ENCODE measurements at regions not wholly inside any gene's neighbourhood (a gene's known extent, or its start where the extent isn't known, plus 50 kb on each side); places are given as distances from the start of the nearest gene placed in this dataset.
A peak's percentile ranks its signal among the peaks of the same experiment; 100 is the strongest.

GRCh38 chr3:31277582-31277981 lies 255.1 kb upstream of the STT3B start:
- DNase-seq (ENCODE audit: low spot score in 2 of 2, unreplicated experiment in 2 of 2) = no peak
- Mint-ChIP-seq H3K4me1 (peaks cover 24% of the 10 kb centered on the region), H3K36me3 (no peaks in the 10 kb centered on the region), H3K4me3 (no peak overlapping the region), H3K9me3 (no peaks in the 10 kb centered on the region), H3K27me3 (ENCODE audit: low read depth) (no peaks in the 10 kb centered on the region), H3K27ac (no peak overlapping the region)
- no peak for TF ChIP-seq CTCF (IDR thresholded peaks at IDR 0.05; ENCODE audit: unreplicated experiment)

- no peak for TF ChIP-seq CTCF (IDR thresholded peaks at IDR 0.05; ENCODE audit: unreplicated experiment)
- H3K4me3 Mint-ChIP-seq = no peak overlapping the region
- H3K27me3 Mint-ChIP-seq (ENCODE audit: low read depth) = no peaks in the 10 kb centered on the region
- H3K36me3 Mint-ChIP-seq = no peaks in the 10 kb centered on the region
- H3K27ac Mint-ChIP-seq = no peak overlapping the region
- no peaks in the 10 kb centered on the region for H3K9me3 Mint-ChIP-seq
- H3K4me1 Mint-ChIP-seq = peaks cover 26% of the 10 kb centered on the region
- DNase-seq (ENCODE audit: low spot score in 2 of 2, unreplicated experiment in 2 of 2) = no peak
Observed at GRCh38 chr3:31278532-31278931, 254.2 kb upstream of the STT3B start.

- no peaks in the 10 kb centered on the region for H3K36me3 Mint-ChIP-seq
- peaks cover 33% of the 10 kb centered on the region for H3K4me1 Mint-ChIP-seq
- TF ChIP-seq CTCF (IDR thresholded peaks at IDR 0.05; ENCODE audit: unreplicated experiment) = no peak
- DNase-seq (ENCODE audit: low spot score in 2 of 2, unreplicated experiment in 2 of 2) = no peak
- H3K9me3 Mint-ChIP-seq = no peaks in the 10 kb centered on the region
- H3K4me3 Mint-ChIP-seq = no peak overlapping the region
- H3K27ac Mint-ChIP-seq = no peak overlapping the region
- H3K27me3 Mint-ChIP-seq (ENCODE audit: low read depth) = no peaks in the 10 kb centered on the region
Observed at GRCh38 chr3:31284776-31285175, 247.9 kb upstream of the STT3B start.

GRCh38 chr3:31285833-31286486 lies 246.8 kb upstream of the STT3B start:
- H3K9me3 Mint-ChIP-seq = no peaks in the 10 kb centered on the region
- no peak overlapping the region for H3K4me3 Mint-ChIP-seq
- DNase-seq (ENCODE audit: low spot score in 2 of 2, unreplicated experiment in 2 of 2) = no peak
- TF ChIP-seq CTCF (IDR thresholded peaks at IDR 0.05; ENCODE audit: unreplicated experiment) = no peak
- H3K27ac Mint-ChIP-seq = no peak overlapping the region
- H3K27me3 Mint-ChIP-seq (ENCODE audit: low read depth) = no peaks in the 10 kb centered on the region
- H3K36me3 Mint-ChIP-seq = no peaks in the 10 kb centered on the region
- H3K4me1 Mint-ChIP-seq = peaks cover 45% of the 10 kb centered on the region

- DNase-seq (ENCODE audit: low spot score in 2 of 2, unreplicated experiment in 2 of 2) = no peak
- H3K9me3 Mint-ChIP-seq = no peaks in the 10 kb centered on the region
- H3K27ac Mint-ChIP-seq = peak overlapping the region; percentile 98
- no peak for TF ChIP-seq CTCF (IDR thresholded peaks at IDR 0.05; ENCODE audit: unreplicated experiment)
- no peaks in the 10 kb centered on the region for H3K36me3 Mint-ChIP-seq
- H3K4me1 Mint-ChIP-seq = peaks cover 55% of the 10 kb centered on the region
- no peaks in the 10 kb centered on the region for H3K27me3 Mint-ChIP-seq (ENCODE audit: low read depth)
- peak overlapping the region; percentile 0 for H3K4me3 Mint-ChIP-seq
Observed at GRCh38 chr3:31288224-31288623, 244.5 kb upstream of the STT3B start.
